Heart right ventricle (tissue), 16 donors: ENCODE measurements at regions not wholly inside any gene's neighbourhood (a gene's known extent, or its start where the extent isn't known, plus 50 kb on each side); places are given as distances from the start of the nearest gene placed in this dataset.
A peak's percentile ranks its signal among the peaks of the same experiment; 100 is the strongest.

ENCODE experiments used
- ATAC-seq, 8 donors: fragments of 200-7000 bp; cut with Tn5 transposase; one replicate each; pipeline ENCODE4 v1.9.1; 2020; ENCODE audit warnings: mild to moderate bottlenecking in 8 of 8, moderate library complexity in 8 of 8, moderate number of reproducible peaks in 1 of 8
- DNase-seq, 2 donors: peaks; one replicate each; pipeline ENCODE4 v3.0.0-alpha.2; 2020
- H3K27ac ChIP-seq, 10 donors: fragments of 200-600 bp; sonication (generic) in 2 of 10; one replicate each; pipeline versions ENCODE4 v1.5.0 to v1.8.0; 2020 to 2022; ENCODE audit warnings: mild to moderate bottlenecking in 3 of 10
- H3K27me3 ChIP-seq, 7 donors: fragments of 200-600 bp; one replicate each; pipeline ENCODE4 v1.8.0; 2021 to 2022; ENCODE audit warnings: mild to moderate bottlenecking in 2 of 7
- H3K36me3 ChIP-seq, 9 donors: fragments of 200-600 bp; sonication (generic) in 1 of 9; one replicate each; pipeline versions ENCODE4 v1.5.0 to v1.8.0; 2020 to 2022; ENCODE audit warnings: mild to moderate bottlenecking in 2 of 9
- H3K4me1 ChIP-seq, 9 donors: fragments of 200-600 bp; sonication (generic) in 1 of 9; one replicate each; pipeline versions ENCODE4 v1.5.0 to v1.8.0; 2020 to 2022; ENCODE audit warnings: mild to moderate bottlenecking in 4 of 9
- H3K4me3 ChIP-seq, 10 donors: fragments of 200-600 bp; sonication (generic) in 2 of 10; one replicate each; pipeline versions ENCODE4 v1.5.0 to v1.8.0; 2020 to 2022; ENCODE audit warnings: mild to moderate bottlenecking in 7 of 10, moderate library complexity in 2 of 10
- H3K9me3 ChIP-seq, 11 donors: fragments of 200-600 bp in 10 of 11; sonication (generic) in 2 of 11; one replicate each; pipeline versions ENCODE4 v1.5.0 to v1.8.0; 2013 to 2022; ENCODE audit warnings: mild to moderate bottlenecking in 2 of 11, control low read depth in 1 of 11, moderate library complexity in 1 of 11
- CTCF ChIP-seq, 9 donors: fragments of 200-600 bp; sonication (generic) in 2 of 9; IDR thresholded peaks; one replicate each; pipeline versions ENCODE4 v1.5.0 to v1.8.0; 2021 to 2022; ENCODE audit warnings: antibody characterized with exemption in 9 of 9, mild to moderate bottlenecking in 5 of 9, moderate library complexity in 1 of 9
- WGBS, 2 donors: extraction: QIAGEN DNeasy Blood & Tissue Kit; methylation state at CpG; one replicate each; pipeline ENCODE4 v1.1.7; 2013; ENCODE audit warnings: inconsistent platforms in 1 of 2; 5-methylcytosine and 5-hydroxymethylcytosine counted together
- intact Hi-C, 10 donors: fragments of 100-400 bp; cut with DNase I; formaldehyde crosslinking; loops; one replicate each; pipeline versions ENCODE4 v1.11.1 to v1.14.2; 2022
- donor health status: Arrhythmogenic right ventricular cardiomyopathy.
- donor health status: ischemic (EF 13 %, LVEDD 7.1; RV severe dilation, severe dysfunction).
- donor health status: healthy with polysubstance abuse.
- donor health status: DM: no; HTN: yes; CAD: no.
- donor health status: DM: no; HTN: no; CAD: no.
- donor health status: ischemic (EF 25% LVEDD 6.9; RV normal size, moderate dysfunction).
- donor health status: ischemic (EF 25% LVEDD 5.7; RV mildly dilated, moderate dysfunction).
- donor health status: healthy.
- donor health status: DM: yes; HTN: yes; CAD: no.
- donor health status: Ischemic cardiomyopathy.
- donor health status: ischemic (EF 35%, LVEDD 5.7; RV mildly dilated, moderate dysfunction).
- donor health status: nonischemic (EF 11% LVEDD 7.7; RV severe dilation, severe dysfunction).
- donor health status: DM: yes; HTN: yes; CAD: no.
- donor health status: PGD.
- donor health status: ischemic (EF 29% LVEDD 5.4; RV normal size, mild dysfunction).
- donor health status: nonischemic (EF 23%, LVEDD 6.1; RV moderate dilation, normal function).

- Histone ChIP-seq H3K4me3 (no peak overlapping the region), H3K4me1 (peaks cover 0 to 17% (median 0%) of the 10 kb centered on the region in 9 donors), H3K27me3 (peaks cover 0 to 43% (median 15%) of the 10 kb centered on the region in 7 donors), H3K27ac (no peak overlapping the region), H3K36me3 (no peaks in the 10 kb centered on the region), H3K9me3 (no peaks in the 10 kb centered on the region)
- DNase-seq (no peak), ATAC-seq (no peak)
- WGBS, 2 donors, result 90 to 91% methylated on average over 5 of the region's 5 CpGs
- intact Hi-C loops, result no loop called here
- no peak for TF ChIP-seq CTCF (IDR thresholded peaks at IDR 0.05)
Measured at GRCh38 chr15:70539409-70539808, 223.9 kb downstream of the UACA start.

- Histone ChIP-seq H3K27ac (no peak overlapping the region), H3K27me3 (peaks cover 0 to 43% (median 15%) of the 10 kb centered on the region in 7 donors), H3K36me3 (no peaks in the 10 kb centered on the region), H3K9me3 (no peaks in the 10 kb centered on the region), H3K4me3 (no peak overlapping the region), H3K4me1 (peaks cover 0 to 17% (median 0%) of the 10 kb centered on the region in 9 donors)
- DNase-seq, result no peak
- ATAC-seq, result no peak
- no peak for TF ChIP-seq CTCF (IDR thresholded peaks at IDR 0.05)
- intact Hi-C loops, result no loop called here
Measured at GRCh38 chr15:70538278-70538677, 225.1 kb downstream of the UACA start.

- intact Hi-C loops, result no loop called here
- DNase-seq, result no peak
- no peak for ATAC-seq
- no peak for TF ChIP-seq CTCF (IDR thresholded peaks at IDR 0.05)
- Histone ChIP-seq H3K9me3 (no peaks in the 10 kb centered on the region), H3K4me1 (peaks cover 0 to 17% (median 0%) of the 10 kb centered on the region in 9 donors), H3K27ac (peak overlapping the region in 1 of 10 donors; percentile 31), H3K27me3 (peaks cover 0 to 43% (median 15%) of the 10 kb centered on the region in 7 donors), H3K36me3 (no peaks in the 10 kb centered on the region), H3K4me3 (no peak overlapping the region)
- 83 to 86% methylated on average over 4 of the region's 4 CpGs for WGBS, 2 donors
Measured at GRCh38 chr15:70535955-70536338, 227.4 kb downstream of the UACA start.

- Histone ChIP-seq H3K27me3 (peaks cover 0 to 39% (median 15%) of the 10 kb centered on the region in 7 donors), H3K36me3 (no peaks in the 10 kb centered on the region), H3K4me3 (peak overlapping the region in 1 of 10 donors; percentile 27), H3K4me1 (peaks cover 0 to 17% (median 0%) of the 10 kb centered on the region in 9 donors), H3K27ac (peak overlapping the region in 1 of 10 donors; percentile 31), H3K9me3 (no peaks in the 10 kb centered on the region)
- ATAC-seq (no peak), DNase-seq (no peak)
- 68 to 69% methylated on average over 11 of the region's 11 CpGs for WGBS, 2 donors
- intact Hi-C loops, result no loop called here
- TF ChIP-seq CTCF (IDR thresholded peaks at IDR 0.05), result no peak
Measured at GRCh38 chr15:70535071-70535954, 228.0 kb downstream of the UACA start.
